DMS 273 (cell line): ENCODE measurements at regions not wholly inside any gene's neighbourhood (a gene's known extent, or its start where the extent isn't known, plus 50 kb on each side); places are given as distances from the start of the nearest gene placed in this dataset.
A peak's percentile ranks its signal among the peaks of the same experiment; 100 is the strongest.

Source experiments
- DNase-seq: peaks from one replicate; lab custom pipeline; 2025; ENCODE audit not compliant: unreplicated experiment; lab: John Stamatoyannopoulos, UW

- no peak for DNase-seq
Observed at GRCh38 chr2:45337481-45337880, 273.6 kb downstream of the SRBD1 start.

GRCh38 chr2:45334205-45334604 lies 276.9 kb downstream of the SRBD1 start:
- no peak for DNase-seq

DNA sequence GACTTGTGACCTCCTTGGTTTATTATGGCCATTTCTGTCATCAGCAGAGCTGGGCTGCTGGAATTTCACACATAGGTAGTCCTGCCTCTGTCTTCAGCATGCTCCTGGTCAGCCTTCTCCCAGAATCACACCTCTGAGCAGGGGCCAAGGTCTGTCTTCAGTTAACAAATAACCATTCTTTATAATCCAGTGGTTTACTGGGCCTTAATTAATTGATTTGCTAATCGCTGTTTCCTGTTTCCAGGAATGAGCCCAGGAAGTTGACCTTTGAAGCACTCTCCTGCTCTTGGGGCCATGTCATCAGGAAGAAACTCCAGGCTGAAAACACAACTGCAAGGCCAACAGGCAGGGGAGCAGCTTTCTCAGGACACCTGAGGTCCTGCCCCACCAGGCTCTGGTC lies 278.5 kb downstream of the SRBD1 start:
- DNase-seq, result no peak

- DNase-seq, result no peak
Observed at GRCh38 chr2:45332094-45332493, 279.0 kb downstream of the SRBD1 start.

GRCh38 chr2:45331410-45331786 lies 279.7 kb downstream of the SRBD1 start:
- DNase-seq, result no peak

- DNase-seq, result no peak
Observed at GRCh38 chr2:45330637-45331409, 280.2 kb downstream of the SRBD1 start.

GRCh38 chr2:45330108-45330507 lies 281.0 kb downstream of the SRBD1 start:
- no peak for DNase-seq

DNA sequence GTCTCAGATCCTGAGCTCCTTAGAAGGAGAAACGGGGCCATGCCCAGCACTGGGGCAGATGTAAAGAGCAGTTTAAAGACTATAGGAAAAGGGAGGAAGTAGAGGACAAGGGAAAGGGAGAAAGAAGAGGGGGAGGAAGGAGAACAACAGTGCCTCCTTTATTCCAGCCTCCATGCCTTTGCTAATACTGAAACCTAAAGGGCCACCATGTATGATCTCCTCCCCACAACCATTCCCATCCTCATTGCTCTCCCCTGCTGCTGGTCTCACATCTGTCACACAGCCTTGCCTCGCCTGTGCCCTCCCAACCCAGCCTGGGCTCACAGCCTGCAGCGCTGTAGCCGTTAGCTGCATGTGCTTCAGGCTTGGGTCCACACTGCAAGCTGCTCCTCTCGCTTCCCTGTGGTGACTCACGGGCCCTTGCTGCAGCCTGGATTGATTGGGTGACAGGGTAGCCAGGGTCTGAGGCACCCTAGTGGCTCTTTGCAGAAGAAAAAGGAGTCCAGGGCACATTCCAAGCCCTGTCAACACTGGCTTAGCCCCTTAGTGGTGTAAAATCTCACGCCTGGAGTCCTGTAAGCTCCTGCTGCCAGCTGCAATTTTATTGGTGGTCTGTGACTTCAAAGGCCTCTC lies 281.9 kb downstream of the SRBD1 start:
- peak; percentile 46 for DNase-seq

DNA sequence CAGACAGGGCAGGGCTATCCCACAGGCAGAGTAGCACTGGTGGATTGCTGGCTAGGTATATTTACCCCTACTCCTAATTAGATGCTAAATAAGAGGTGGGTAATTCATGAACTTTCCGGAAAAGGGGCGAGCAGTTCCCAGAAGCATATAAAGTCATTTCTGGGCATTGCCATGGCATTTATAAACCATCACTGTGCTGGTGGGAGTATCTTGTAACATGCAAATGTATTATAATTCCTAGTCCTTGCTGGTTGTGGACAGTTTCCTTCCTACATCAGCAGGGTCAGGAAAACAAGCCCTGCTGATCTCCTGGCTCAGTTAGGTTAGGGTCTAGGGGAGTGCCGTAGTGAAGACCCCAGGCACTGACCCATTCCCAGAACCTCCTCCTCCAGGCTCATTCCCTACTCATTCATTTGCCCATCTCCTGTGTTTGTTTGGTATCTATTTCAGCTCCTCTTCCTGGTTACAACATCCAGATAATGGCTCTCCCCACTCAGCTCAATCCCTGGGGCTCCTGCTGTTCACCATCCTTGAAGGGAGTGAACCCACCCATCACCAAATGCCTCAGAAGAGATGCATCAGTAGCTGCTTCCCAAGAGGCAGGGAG lies 282.7 kb downstream of the SRBD1 start:
- no peak for DNase-seq

DNA sequence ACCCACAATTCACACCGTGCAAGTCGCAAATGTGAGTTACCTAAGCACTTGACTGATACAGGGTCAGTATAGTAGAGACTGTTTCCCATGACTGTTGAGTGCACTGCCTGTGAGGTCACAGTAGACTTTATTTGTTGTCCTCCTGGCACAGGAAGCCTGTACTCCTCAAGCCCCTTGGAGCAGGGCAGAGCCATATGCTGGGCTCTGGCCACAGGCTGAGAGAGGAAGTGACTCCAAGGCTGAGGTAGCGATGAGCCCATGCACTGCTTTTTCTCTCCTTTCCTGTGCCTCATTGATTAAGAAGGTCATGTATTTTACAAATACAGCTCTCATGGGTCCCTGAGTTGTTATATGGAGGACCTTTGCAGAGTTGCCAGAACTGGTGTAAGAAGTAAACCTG lies 287.7 kb downstream of the SRBD1 start:
- no peak for DNase-seq

GRCh38 chr2:45320956-45321355 lies 290.1 kb downstream of the SRBD1 start:
- no peak for DNase-seq

DNA sequence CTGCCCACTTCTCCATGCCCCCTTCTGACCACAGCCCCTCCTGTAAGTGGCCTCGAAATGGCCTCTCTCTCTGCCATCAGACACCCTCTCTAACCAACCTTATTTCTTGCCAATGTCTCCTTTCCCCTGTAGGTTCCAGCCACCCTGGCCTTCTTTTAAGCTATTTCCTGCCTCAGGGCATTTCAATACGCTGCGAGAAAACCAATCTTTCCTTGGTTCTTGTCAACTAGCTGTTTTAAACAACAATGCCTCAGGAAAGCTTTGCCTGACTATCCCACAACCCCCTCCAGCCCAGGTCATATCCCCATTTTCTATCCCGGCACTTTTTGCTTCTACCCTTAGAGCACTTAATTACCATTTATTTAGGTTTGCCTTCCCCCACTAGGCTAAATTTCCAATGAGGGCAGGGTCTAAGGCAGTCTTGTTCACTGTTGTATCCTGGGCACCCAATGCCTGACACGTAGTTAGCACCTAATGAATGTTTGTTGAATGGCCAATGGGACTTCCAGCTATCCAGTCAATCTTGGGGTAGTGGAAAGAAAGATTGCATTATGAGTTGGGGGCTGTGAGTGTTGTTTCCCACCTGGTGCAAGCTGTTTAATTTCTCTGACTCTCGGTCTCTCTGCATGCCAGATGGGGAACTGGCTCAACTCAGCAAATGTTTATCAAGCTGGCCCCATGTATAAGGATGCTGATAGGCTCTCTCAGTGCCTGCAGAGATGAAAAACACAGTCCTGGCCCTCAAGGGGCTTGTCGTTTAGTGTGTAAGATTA lies 291.2 kb downstream of the SRBD1 start:
- DNase-seq, result no peak

DNA sequence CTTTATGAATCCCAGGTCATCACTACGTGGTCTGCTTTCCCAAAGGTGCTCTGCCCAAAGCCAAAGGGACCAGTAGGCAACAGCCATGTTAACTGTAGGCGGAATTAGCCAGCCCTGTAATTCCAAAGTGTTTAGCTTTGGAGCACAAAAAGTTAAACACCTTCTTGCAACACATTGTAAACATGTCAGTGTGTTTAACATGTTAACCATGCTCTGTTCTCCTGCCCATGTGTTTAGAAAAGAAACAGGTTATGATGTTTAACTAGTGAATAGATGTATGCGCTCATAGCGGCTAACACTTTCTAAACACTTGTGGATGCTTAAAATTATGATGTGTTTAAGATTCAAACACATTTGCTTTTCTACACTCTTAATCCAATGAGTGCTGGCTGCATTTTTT lies 292.4 kb downstream of the SRBD1 start:
- DNase-seq, result no peak

GRCh38 chr2:45316576-45317338 lies 294.3 kb downstream of the SRBD1 start:
- DNase-seq, result no peak

DNA sequence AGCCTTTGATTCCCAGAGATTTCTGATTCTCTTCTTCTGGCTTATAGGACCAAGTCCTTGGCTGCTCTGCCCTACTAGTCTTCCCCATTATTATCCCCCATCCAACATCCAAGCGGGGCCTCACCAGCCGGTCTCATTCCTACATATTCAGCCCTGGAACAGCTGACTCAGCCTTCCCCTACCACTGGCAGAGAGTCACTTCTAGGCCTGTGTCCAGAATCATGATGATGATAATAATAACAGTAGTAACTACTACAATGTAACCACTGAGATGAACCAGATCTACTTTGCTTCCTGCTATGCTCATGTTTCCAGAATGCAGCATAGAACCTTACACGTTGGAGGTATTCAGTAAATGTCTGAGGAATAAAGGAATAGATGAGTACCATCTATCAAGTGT lies 295.2 kb downstream of the SRBD1 start:
- no peak for DNase-seq

GRCh38 chr2:45312275-45312674 lies 298.8 kb downstream of the SRBD1 start:
- DNase-seq, result no peak

- no peak for DNase-seq
Observed at GRCh38 chr2:45311559-45311958, 299.5 kb downstream of the SRBD1 start.

GRCh38 chr2:45307147-45307546 lies 297.9 kb upstream of the SIX2 start:
- no peak for DNase-seq

GRCh38 chr2:45305599-45305998 lies 296.3 kb upstream of the SIX2 start:
- DNase-seq, result no peak

DNA sequence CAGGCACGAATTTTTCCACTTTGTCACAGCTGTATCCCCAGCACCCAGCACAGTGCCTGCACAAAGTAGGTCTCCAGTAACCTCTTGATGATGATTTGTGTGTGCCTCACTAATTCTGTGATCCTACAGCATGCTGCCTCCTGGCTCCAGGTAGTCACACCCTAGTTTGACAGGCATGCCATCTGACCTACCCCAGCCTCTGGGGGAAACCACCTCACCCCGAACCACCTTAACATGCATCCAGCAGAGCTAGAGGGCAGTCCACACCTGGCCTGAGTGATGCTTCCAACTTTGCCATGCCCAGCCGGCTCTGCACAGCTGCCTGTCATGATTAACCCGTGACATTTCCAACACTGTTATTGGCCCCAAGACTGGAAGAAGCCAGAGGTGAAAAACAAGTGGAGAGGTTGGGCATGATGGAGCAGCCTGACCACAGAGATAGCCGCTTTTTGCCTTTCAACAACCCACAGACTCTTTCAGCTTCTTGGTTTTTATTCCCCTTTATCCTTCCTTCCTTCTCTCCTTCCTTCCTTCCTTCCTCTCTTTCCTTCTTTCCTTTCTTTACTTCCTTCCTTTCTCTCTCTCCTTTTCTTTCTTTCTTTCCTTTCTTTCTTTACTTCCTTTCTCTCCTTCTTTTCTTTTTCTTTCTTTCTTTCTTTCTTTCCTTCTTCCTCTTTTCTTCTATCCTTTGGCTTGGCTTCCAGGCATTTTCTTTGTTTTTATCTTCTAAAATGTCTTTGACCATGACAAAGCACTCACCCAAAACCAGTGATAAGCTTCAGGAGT lies 294.4 kb upstream of the SIX2 start:
- DNase-seq, result no peak
